Dermis blood vessel endothelial cell (primary cell): ENCODE measurements at regions not wholly inside any gene's neighbourhood (a gene's known extent, or its start where the extent isn't known, plus 50 kb on each side); places are given as distances from the start of the nearest gene placed in this dataset.

Source experiments
- DNase-seq: peaks from one replicate; pipeline ENCODE4 v3.0.0; 2010

GRCh38 chr11:30811226-30811755 lies 225.1 kb upstream of the MPPED2 start:
- no peak for DNase-seq

DNA sequence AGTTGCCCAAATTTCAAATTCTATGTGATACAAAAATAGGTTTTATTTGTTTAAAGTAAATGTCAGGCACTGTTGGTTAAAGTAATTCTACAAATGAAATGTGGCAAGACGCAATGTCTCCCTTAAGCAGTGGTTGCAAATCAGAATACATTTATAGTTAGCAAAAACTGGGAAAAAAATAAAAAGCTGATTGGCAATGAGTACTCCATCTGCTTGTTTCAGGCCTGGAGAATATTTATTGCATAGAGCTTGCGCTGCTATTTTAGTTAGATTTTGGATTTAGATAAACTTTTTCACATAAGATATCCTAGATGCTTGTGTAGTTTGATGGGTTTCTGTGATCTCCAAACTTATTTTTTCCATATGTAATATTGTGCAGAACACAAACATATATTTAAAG lies 224.0 kb upstream of the MPPED2 start:
- no peak for DNase-seq

DNA sequence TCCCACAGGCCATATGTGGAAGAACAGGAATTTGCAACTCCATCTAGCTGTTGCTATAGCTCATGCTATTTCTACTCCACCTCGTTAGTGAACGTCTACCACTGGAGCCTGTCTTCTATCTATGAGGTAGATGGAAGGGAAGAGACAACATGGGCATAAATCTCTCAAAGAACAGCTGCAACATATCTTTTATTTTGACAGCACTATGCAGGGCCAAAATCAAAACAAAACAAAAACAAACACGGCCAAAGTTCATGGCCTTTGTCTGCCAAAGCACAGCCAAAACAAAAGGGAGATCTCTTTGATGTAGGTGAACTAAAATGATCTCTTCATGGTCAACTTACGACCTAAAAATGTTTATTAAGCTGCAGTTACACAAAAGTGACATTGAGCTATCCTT lies 215.2 kb upstream of the MPPED2 start:
- DNase-seq = no peak

DNA sequence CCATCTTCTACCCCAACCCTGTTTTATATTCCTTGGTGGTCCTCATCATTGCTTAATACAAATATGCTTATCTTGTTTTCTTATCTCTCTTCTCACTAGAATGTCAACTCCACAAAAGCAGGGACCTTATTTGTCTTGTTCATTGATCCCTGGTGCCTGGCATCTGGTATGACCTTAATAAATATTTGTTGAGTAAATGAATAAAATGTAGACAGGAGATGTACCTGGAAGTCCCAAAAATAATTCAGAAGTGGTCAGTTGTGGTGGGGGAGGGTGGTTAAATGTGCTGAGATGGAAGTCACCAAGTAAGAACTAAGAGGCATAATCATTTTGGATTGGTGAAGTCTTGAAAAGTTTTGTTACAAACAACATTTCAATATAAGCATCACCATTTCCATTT lies 214.8 kb upstream of the MPPED2 start:
- DNase-seq = no peak

DNA sequence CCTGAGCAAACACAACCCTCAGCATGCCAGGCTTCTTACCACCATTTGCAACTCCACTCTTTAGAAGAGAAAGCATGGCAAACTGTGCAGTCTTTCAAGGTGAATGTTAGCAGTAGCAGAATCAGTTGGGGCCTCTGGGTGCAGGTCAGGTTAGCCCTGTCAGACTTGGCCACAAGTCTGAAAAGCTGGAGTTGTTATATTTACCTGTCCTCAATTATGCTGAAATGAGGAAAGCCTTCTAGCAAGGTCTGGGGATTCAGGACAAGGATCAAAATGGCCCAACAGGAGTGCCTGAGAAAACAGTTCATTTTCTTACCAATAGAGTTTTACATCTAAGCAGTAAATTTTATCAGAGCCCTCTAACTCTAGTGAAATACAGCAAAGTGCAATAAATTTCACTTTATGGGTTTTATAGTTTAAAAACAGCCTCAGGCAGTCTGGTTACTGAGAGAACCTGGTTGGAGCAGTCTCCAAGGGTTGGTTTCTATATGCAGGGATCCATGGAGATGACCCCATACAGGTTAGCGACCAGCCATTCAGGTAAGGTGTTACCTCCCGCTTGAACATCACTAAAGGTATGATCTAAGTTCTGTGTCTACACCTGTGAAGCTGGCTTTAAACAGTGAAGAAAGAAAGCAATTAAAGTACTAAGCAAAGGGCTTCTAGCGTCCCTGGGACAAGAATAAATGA lies 212.5 kb upstream of the MPPED2 start:
- no peak for DNase-seq

DNA sequence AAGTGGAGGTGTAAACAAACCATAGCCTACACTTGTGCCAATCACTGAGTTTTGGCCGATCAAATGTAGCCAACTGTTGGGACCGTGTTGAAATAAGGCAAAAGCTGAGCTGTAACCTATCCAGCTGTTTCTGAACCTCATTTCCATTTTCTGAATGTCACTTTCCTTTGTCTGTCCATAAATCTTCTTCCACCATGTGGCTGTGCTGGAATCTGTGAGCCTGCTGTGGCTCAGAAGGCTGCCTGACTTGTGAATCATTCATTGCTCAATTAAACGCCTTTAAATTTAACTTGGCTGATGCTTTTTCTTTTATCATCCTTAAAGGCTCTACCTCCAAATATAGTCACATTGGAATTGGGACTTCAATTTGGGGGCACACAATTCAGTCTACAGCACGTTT lies 203.1 kb upstream of the MPPED2 start:
- no peak for DNase-seq

- DNase-seq = no peak
These were observed 202.7 kb upstream of the MPPED2 start for GRCh38 chr11:30788849-30789248.

DNA sequence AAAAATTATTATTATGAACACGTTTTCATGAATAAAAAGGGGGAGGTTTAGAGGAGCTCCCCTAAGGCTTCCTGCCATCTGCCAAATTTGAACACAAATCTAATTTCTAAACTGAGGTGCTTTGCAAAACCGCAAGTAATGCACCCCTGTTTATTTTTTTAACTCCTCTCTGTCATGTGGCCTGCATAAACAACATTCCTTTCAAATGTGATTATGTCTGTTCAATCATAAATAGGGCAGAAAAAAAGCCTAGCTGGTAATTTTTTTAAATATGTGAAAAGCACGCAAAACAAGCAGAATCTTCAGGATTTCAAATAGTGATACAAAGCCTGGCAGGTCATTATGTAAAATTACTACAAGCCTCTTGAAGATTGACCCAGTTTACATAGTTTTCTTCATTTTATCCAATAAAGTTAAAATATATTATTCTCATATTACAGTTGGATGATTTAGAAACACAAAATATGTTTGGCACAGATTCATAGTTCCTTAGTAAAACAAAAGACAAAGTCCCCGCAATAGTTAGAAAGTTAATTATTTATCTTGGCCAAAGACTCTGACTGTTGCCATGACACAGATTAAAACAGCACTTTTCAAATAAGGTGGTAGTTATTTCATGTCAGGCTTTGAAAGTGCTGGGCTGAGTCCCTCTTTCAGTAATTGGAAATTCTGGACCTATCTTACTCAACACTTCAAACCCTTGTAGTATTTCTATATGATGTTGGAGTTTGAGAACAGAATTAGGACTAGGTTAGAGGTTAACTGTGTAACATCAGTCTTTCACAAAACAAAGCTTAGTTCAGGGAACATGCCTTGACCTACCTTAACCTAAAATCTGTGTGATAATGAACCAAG lies 200.3 kb upstream of the MPPED2 start:
- peak; percentile 6 for DNase-seq

GRCh38 chr11:30778596-30778995 lies 192.4 kb upstream of the MPPED2 start:
- DNase-seq = no peak

DNA sequence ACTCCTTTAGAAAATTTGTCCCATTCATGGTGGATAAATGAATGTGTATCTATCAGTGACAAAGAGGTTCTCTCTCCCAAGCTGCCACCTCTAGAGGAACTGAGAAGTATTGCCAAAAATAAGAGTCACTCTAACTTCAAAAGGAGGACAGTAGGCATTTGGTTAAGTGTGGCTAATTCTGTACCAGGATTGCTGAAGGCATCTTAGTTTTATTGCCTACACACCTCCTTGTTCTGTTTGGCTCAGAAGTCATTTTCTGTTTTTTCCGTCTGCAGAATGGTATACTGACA lies 189.0 kb upstream of the MPPED2 start:
- no peak for DNase-seq

- DNase-seq = no peak
These were observed 188.5 kb upstream of the MPPED2 start for GRCh38 chr11:30774496-30775232.

DNA sequence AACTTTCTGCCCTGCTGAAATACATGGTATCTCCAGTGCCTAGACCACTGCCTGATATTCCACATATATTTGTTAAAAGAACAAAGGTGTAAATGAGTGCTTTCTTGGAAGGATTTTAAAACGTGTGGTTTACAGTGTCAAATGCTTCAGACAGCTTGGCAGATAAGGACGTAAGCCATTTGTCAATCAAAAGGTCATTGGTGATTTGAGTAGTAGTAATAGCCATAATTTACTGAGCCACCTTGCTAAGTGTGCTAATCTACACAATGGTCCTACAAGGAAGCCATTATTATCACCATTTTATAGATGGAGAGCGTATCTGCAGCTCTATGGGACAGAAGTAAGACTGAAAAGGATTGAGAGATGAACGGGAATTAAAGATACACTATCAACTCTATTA lies 186.8 kb upstream of the MPPED2 start:
- DNase-seq = no peak

DNA sequence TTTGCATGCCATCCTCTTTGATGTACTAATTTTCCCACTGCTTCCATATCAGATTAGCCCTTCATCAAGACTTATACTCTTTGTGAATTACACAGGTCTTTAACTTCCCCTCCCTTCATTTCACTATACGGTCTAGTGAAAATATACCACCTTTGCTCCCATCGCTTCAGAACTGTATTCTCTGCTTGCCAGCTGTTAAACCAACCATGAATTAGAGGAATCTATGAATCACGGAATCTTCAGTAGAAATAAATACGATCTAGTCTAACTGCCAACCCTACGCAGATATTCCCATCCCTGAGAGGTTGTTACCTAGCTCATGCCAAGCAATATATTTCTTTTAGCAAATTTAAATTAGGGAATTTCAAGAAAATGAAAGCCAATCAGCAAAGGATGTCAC lies 177.8 kb upstream of the MPPED2 start:
- DNase-seq = no peak

- no peak for DNase-seq
These were observed 176.0 kb upstream of the MPPED2 start for GRCh38 chr11:30762188-30762587.

GRCh38 chr11:30760345-30760744 lies 174.2 kb upstream of the MPPED2 start:
- no peak for DNase-seq

GRCh38 chr11:30758946-30759504 lies 172.9 kb upstream of the MPPED2 start:
- DNase-seq = no peak

DNA sequence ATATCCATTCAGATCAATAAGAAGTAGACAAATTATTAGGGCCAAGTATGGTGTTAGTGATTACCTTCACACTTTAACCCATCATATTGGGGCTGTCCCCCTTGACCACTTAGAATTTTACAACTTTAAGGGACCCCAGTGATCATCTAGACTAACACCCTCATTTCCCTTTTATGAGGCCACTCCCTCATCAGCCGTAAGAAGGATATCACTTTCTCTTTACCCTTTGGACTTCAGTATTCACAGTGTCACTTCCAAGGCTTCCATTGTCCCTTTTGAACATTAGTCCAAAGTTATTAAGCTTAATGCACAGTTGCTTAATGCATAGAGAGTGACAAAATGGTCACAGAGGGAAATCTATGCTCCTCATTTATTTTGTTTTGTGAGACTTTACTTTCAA lies 172.4 kb upstream of the MPPED2 start:
- no peak for DNase-seq

DNA sequence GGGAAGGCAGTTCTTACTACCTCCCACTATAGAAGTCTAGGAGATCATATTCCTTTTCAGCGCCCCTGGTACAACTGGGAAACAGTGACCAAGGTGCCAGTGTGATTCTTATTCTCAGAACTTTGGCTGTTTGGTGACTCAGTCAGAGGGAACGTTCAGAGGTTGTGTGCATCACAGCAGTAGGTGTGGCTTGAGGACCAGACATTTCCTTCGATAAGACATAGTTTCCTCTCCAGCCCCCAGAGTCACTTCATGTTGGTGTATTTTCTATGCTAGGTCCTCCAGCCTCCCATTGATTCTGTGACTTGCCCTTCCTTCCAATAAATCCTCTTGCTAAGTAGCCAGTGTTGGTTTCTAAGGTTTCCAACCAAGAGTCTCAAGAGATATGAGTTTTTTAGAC lies 171.9 kb upstream of the MPPED2 start:
- peak; percentile 65 for DNase-seq

DNA sequence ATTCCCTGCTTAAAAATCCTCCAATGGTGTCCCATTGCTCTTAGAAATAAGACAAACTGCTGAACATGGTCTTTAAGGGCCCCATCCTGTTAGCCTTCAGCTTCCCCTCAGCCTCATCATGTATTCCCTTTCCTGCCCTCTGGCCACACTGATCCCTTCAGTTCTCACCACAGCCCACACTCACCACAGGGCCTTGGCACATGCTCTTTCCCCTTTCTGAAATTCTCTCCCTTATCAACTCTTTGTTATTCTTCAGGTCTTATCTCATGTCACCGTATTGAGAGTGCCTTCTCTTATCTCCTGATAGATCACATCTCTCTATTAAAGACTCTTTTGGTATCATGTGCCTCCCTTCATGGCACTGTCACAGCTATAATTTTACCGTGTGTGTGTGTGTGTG lies 167.8 kb upstream of the MPPED2 start:
- no peak for DNase-seq

DNA sequence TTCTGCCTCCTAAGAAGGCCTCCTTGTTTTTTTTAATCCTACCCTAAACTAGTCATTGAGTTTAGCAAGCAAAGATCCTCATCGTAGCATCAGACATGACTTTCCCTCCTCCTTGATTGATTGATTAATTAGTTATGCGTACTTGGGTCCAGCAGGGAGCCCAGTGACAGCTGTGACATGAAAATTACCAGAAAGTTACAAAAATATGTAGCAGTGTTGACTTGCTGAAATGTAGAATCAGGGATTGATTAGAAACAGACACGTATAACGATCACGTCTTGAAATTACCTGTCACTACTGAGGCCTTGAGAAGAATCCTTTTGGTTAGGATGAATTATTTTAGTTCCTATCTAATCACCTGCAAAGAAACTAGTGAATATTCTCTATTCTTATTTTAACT lies 167.4 kb upstream of the MPPED2 start:
- DNase-seq = no peak

GRCh38 chr11:30749268-30749667 lies 163.1 kb upstream of the MPPED2 start:
- DNase-seq = no peak

- no peak for DNase-seq
These were observed 154.9 kb upstream of the MPPED2 start for GRCh38 chr11:30741039-30741550.

DNA sequence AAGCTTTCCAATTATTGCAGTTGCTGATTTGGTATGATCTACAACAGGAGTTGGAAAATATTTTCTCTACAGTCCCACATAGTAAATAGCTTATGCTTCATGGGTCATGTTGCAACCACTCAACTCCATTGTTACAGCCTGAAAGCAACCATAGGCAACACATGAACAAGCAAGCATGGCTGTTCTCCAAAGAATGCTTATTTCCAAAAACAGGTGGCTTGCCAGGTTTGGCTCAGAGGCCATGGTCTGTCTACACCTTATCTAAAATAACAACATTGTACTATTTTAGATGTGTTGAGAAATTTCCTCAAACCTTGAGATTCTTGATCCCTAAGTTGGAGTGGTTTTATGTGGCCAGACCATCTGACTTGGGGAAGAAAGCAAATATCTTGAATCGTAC lies 153.9 kb upstream of the MPPED2 start:
- DNase-seq = no peak
